ENCODE measurements at regions not wholly inside any gene's neighbourhood (a gene's known extent, or its start where the extent isn't known, plus 50 kb on each side); places are given as distances from the start of the nearest gene placed in this dataset.

DNA sequence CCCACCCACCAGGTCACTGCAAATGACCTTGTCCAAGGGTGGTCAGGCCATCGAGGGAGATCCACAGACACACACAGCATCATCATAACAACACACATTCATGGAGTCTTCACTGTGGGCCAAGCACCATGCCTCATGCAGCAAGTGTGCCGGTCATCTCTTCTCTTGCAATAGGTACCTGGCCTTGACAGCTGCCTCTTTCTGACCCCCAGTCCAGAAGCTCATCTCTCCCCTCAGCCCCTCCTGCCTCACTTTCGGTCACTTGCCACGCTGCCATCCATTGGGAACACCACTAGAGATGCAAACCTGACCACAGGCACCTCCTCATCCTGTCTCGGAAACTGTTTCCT is 75.9 kb downstream of the OAT start:
- no peak overlapping the region for H3K14ac ChIP-seq (ENCODE audit: insufficient read depth, low read length)
- H3K23me2 ChIP-seq (ENCODE audit: insufficient read length, low read depth, low read length, poor library complexity, severe bottlenecking), result no peaks in the 10 kb centered on the region
- no peak overlapping the region for H4K8ac ChIP-seq (replicated peaks; ENCODE audit: insufficient read length, low read depth, low read length)
- H3K9me3 Mint-ChIP-seq, result no peaks in the 10 kb centered on the region
- no peak overlapping the region for H2BK12ac ChIP-seq (ENCODE audit: insufficient read length, low read depth, low read length)
- H3K4me3 Mint-ChIP-seq, result no peak overlapping the region
- H3T11ph ChIP-seq (ENCODE audit: low read length), result no peak overlapping the region
- no peaks in the 10 kb centered on the region for H3K27me3 ChIP-seq (ENCODE audit: insufficient read depth, low read length)
- no peak overlapping the region for H3K4me2 ChIP-seq (ENCODE audit: insufficient read depth, insufficient read length, low read length)
- no peak overlapping the region for H3K27ac ChIP-seq (ENCODE audit: insufficient read length, low read depth, low read length)
- H3K56ac ChIP-seq (ENCODE audit: insufficient read length, low read depth, low read length), result no peak overlapping the region
- H2BK5ac ChIP-seq (ENCODE audit: insufficient read length, low read length), result no peak overlapping the region
- H3K9ac ChIP-seq (ENCODE audit: extremely low read depth, insufficient read length, low read length), result no peak overlapping the region
- H3K9me3 ChIP-seq (ENCODE audit: control insufficient read depth, low read depth, low read length), result no peaks in the 10 kb centered on the region
- no peak overlapping the region for H2BK20ac ChIP-seq (ENCODE audit: low read depth, low read length, poor library complexity, severe bottlenecking)
- H4K91ac ChIP-seq (ENCODE audit: insufficient read length, low read depth, low read length), result no peak overlapping the region
- H2AK5ac ChIP-seq (ENCODE audit: insufficient read length, low read length), result no peak overlapping the region
- no peak overlapping the region for H4K5ac ChIP-seq (ENCODE audit: insufficient read length, low read depth, low read length)
- no peak overlapping the region for H2BK15ac ChIP-seq (ENCODE audit: low read depth, low read length)
- no peaks in the 10 kb centered on the region for H3K79me1 ChIP-seq (ENCODE audit: insufficient read depth, low read depth, low read length, poor library complexity, severe bottlenecking)
- H3K79me2 ChIP-seq (ENCODE audit: insufficient read depth, low read length), result no peaks in the 10 kb centered on the region
- H3K36me3 Mint-ChIP-seq (ENCODE audit: insufficient read depth in 1 of 3, low read depth in 3 of 3), result no peaks in the 10 kb centered on the region
- DNase-seq, result peak; percentile 15
- no peak overlapping the region for H3K4ac ChIP-seq (ENCODE audit: low read depth, low read length)
- no peak overlapping the region for H2AFZ ChIP-seq (ENCODE audit: low read length)
- no peak overlapping the region for H3K18ac ChIP-seq (ENCODE audit: insufficient read length, low read depth, low read length)
- H3K4me1 ChIP-seq (ENCODE audit: insufficient read depth, low read length), result no peaks in the 10 kb centered on the region
- TF ChIP-seq, protein P1, sequence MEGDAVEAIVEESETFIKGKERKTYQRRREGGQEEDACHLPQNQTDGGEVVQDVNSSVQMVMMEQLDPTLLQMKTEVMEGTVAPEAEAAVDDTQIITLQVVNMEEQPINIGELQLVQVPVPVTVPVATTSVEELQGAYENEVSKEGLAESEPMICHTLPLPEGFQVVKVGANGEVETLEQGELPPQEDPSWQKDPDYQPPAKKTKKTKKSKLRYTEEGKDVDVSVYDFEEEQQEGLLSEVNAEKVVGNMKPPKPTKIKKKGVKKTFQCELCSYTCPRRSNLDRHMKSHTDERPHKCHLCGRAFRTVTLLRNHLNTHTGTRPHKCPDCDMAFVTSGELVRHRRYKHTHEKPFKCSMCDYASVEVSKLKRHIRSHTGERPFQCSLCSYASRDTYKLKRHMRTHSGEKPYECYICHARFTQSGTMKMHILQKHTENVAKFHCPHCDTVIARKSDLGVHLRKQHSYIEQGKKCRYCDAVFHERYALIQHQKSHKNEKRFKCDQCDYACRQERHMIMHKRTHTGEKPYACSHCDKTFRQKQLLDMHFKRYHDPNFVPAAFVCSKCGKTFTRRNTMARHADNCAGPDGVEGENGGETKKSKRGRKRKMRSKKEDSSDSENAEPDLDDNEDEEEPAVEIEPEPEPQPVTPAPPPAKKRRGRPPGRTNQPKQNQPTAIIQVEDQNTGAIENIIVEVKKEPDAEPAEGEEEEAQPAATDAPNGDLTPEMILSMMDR (conservative IDR thresholded peaks at IDR 0.05), result no peak
- H2BK120ac ChIP-seq (ENCODE audit: low read depth, low read length, poor library complexity, severe bottlenecking), result no peak overlapping the region
- no peak overlapping the region for H3K23ac ChIP-seq (ENCODE audit: insufficient read length, low read depth, low read length)
- no CpG with 5 or more reads among the region's 5 CpGs for WGBS (ENCODE audit: extremely low coverage, insufficient read length, low lambda C conversion rate)
- no peak overlapping the region for H3K27ac Mint-ChIP-seq
- peaks cover 3% of the 10 kb centered on the region for H3K27me3 Mint-ChIP-seq (ENCODE audit: low read depth)
- no peaks in the 10 kb centered on the region for H4K20me1 ChIP-seq (ENCODE audit: control insufficient read depth, insufficient read depth, insufficient read length)
- peaks cover 5% of the 10 kb centered on the region in 2 experiments; a peak in 3 of 4 replicates for H3K4me1 Mint-ChIP-seq
